Muscle of leg (tissue), 3 donors: ENCODE measurements at regions not wholly inside any gene's neighbourhood (a gene's known extent, or its start where the extent isn't known, plus 50 kb on each side); places are given as distances from the start of the nearest gene placed in this dataset.
A peak's percentile ranks its signal among the peaks of the same experiment; 100 is the strongest.

Experiments
- DNase-seq: peaks from one replicate; pipeline ENCODE4 v3.0.0; 2013
- H3K27ac ChIP-seq: one replicate; pipeline ENCODE4 v1.5.1; 2013; ENCODE audit warnings: mild to moderate bottlenecking, low read length, control low read depth
- H3K27me3 ChIP-seq: one replicate; pipeline ENCODE4 v1.6.1; 2013; ENCODE audit warnings: low read length; ENCODE audit not compliant: control insufficient read depth, insufficient read depth
- H3K36me3 ChIP-seq: one replicate; pipeline ENCODE4 v1.6.1; 2013; ENCODE audit warnings: low read length; ENCODE audit not compliant: control insufficient read depth, insufficient read depth
- H3K4me1 ChIP-seq: one replicate; pipeline ENCODE4 v1.6.1; 2013; ENCODE audit warnings: low read length; ENCODE audit not compliant: control insufficient read depth, insufficient read depth
- H3K4me3 ChIP-seq: one replicate; pipeline ENCODE4 v1.5.1; 2013; ENCODE audit warnings: low read length, control low read depth
- H3K9me3 ChIP-seq: replicated peaks from 2 replicates; pipeline ENCODE4 v1.6.1; 2013; ENCODE audit warnings: low read depth, low read length; ENCODE audit not compliant: control insufficient read depth
- WGBS: methylation state at CpG from one replicate; pipeline ENCODE4 v1.1.5; 2013; ENCODE audit warnings: missing lambda C conversion rate; ENCODE audit not compliant: insufficient coverage; 5-methylcytosine and 5-hydroxymethylcytosine counted together

DNA sequence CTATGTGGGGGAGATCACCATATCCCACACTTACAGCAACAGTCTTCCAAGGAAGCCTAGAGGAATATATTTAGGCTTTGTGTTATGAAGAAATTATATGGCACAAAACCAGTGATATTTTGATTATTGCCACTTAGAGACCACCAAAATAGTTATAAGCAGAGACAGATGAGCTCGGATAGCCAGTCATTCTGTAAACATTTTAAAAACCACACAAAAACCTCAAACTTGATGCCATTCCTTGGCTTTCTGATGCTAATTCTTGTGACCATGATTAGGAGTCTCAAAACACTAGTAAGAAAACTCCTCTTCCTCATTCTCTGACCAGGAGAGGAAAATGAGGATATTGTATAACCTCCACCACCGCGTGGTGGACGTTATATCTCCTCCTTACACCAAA lies 496.4 kb downstream of the FOXO1 start:
- H3K27me3 ChIP-seq = peaks cover 13% of the 10 kb centered on the region
- no peak overlapping the region for H3K27ac ChIP-seq
- H3K4me1 ChIP-seq = peaks cover 9% of the 10 kb centered on the region
- H3K4me3 ChIP-seq = no peak overlapping the region
- H3K36me3 ChIP-seq = no peaks in the 10 kb centered on the region
- H3K9me3 ChIP-seq = no peaks in the 10 kb centered on the region
- DNase-seq = no peak
- no CpG with 5 or more reads among the region's 4 CpGs for WGBS

DNA sequence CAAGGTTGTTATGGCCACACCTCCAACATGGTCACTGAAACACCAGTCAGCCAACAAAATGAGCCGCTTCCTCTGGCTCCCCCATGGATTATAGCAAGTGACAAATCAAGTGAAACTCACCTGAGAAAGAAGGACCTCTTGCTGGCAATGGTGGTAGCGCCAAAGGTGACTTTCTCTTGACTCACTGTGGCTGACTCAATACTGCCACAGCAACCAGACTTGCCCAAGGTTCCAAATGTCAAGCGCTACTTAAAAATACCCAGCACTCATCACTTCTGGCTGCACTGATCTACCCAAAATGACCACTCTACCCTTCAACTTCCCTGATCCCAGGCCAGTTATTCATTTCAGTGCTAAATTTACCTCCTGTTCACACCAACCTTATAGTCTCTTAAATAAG lies 495.5 kb downstream of the FOXO1 start:
- no peak for DNase-seq
- H3K36me3 ChIP-seq = no peaks in the 10 kb centered on the region
- 91% methylated on average over 3 of the region's 3 CpGs for WGBS
- no peak overlapping the region for H3K4me3 ChIP-seq
- H3K4me1 ChIP-seq = peaks cover 8% of the 10 kb centered on the region
- no peak overlapping the region for H3K27ac ChIP-seq
- H3K9me3 ChIP-seq = no peaks in the 10 kb centered on the region
- peaks cover 13% of the 10 kb centered on the region for H3K27me3 ChIP-seq

DNA sequence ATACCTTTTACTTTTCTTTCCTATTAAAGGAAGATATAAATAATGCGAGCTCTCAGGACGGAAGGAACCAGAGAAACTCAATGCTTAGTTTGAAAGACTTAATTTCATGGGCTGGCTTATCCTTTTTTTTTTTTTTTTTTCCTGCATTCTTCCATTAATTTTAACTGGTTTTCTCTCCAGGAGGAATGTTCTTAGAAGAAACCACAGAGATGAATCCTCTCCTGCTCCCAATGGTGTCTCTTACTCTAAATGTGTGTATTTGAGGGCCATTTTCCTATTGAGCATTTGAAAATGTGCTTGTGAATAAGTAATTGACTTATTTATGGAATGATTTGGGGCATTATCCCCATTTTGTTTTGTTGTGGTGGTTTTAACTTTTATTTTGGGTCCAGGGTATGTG lies 494.9 kb downstream of the FOXO1 start:
- no peak for DNase-seq
- Histone ChIP-seq H3K27ac (no peak overlapping the region), H3K36me3 (no peaks in the 10 kb centered on the region), H3K4me1 (peaks cover 8% of the 10 kb centered on the region), H3K27me3 (peaks cover 9% of the 10 kb centered on the region), H3K9me3 (no peaks in the 10 kb centered on the region), H3K4me3 (no peak overlapping the region)
- no CpG with 5 or more reads among the region's 2 CpGs for WGBS

DNA sequence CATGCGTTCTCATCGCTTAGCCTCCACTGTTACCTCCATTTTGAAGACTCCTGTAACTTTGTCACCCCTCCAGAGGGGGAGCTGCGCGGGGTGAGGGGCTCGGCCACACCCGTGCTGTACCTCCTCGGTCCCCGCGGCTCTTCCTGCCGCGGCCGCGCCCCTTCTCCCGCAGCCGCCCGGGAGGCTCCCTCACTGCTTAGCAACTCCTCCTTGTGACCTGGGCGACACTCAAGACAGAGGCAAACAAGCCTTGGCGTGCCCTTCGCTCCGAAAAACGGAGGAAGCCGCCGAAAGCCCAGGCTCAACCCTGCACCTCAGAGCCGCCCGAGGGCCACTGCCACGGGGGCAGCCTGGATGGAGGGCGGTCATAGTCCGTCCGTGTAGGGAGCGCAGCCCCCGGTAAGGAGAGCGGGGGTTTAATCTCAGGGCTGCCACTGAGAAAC lies 494.3 kb downstream of the FOXO1 start:
- H3K36me3 ChIP-seq = no peaks in the 10 kb centered on the region
- no peaks in the 10 kb centered on the region for H3K9me3 ChIP-seq
- H3K27me3 ChIP-seq = peaks cover 9% of the 10 kb centered on the region
- no peak overlapping the region for H3K27ac ChIP-seq
- DNase-seq = no peak
- peaks cover 8% of the 10 kb centered on the region for H3K4me1 ChIP-seq
- H3K4me3 ChIP-seq = no peak overlapping the region
- WGBS = 19% methylated on average over 32 of the region's 32 CpGs

DNA sequence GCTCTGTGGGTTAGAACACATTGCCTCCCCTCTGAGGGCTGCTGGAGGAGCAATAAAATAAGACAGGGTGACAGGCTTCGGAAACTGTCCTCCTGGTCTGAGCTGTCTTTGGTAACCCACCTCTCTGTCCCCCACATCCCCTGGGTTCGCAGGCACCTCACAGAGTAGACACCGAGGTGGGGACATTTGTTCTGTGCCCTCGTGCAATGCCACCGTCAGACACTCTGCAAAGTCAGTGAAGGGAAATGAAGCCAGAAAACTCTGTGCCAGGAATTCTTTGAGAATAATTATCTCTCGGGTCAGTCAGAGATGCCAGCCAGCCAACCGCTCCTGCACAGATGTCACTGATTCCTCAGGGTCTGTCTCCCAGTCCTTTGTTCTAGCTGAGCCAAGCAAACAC lies 493.6 kb downstream of the FOXO1 start:
- 73% methylated on average over 7 of the region's 7 CpGs for WGBS
- Histone ChIP-seq H3K9me3 (no peaks in the 10 kb centered on the region), H3K27me3 (peaks cover 9% of the 10 kb centered on the region), H3K36me3 (no peaks in the 10 kb centered on the region), H3K4me1 (peaks cover 8% of the 10 kb centered on the region), H3K27ac (no peak overlapping the region), H3K4me3 (no peak overlapping the region)
- peak; percentile 32 for DNase-seq

DNA sequence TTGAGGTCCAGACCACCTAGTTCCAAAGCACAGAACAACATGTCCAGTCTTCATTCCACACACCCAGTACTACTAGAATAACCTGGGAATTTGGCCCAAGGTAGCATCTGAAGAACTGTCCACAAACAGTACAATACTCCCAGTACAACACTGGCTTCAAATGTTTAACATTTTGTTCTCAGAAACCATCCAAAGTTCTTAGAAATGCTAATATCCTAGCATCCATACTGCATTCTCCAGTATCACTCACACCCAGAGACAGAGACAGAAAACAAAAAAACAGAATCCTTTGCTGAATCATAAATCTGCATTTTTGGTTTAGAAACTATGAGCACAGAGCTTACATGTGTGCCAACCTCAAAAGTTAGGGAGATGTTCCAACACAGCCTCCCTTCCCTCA lies 490.8 kb downstream of the FOXO1 start:
- H3K4me1 ChIP-seq = peaks cover 8% of the 10 kb centered on the region
- no peak overlapping the region for H3K27ac ChIP-seq
- no peak overlapping the region for H3K4me3 ChIP-seq
- H3K9me3 ChIP-seq = no peaks in the 10 kb centered on the region
- peaks cover 7% of the 10 kb centered on the region for H3K27me3 ChIP-seq
- no peaks in the 10 kb centered on the region for H3K36me3 ChIP-seq
- no peak for DNase-seq

DNA sequence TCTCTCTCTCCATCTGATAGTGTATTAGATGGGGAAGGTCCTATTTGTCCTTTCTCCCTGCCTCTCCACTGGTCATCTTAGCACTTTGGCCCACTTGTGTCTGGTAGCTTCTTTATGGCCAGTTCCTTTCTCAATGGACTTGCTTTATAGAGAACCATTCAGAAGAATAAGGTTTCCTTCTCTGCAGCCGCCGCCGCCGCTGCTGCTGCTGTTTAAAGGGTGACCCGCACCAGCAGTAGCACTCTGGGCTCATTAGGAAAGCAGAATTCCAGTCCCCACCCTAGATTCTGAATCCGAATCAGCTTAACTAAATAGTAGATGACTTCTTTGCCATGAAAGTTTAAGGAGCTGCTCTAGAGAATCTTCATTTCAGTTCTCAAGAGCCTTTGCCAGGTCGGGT lies 490.2 kb downstream of the FOXO1 start:
- Histone ChIP-seq H3K27me3 (peaks cover 7% of the 10 kb centered on the region), H3K27ac (no peak overlapping the region), H3K36me3 (no peaks in the 10 kb centered on the region), H3K9me3 (no peaks in the 10 kb centered on the region), H3K4me1 (peaks cover 8% of the 10 kb centered on the region), H3K4me3 (no peak overlapping the region)
- 96% methylated on average over 4 of the region's 7 CpGs for WGBS
- DNase-seq = no peak

DNA sequence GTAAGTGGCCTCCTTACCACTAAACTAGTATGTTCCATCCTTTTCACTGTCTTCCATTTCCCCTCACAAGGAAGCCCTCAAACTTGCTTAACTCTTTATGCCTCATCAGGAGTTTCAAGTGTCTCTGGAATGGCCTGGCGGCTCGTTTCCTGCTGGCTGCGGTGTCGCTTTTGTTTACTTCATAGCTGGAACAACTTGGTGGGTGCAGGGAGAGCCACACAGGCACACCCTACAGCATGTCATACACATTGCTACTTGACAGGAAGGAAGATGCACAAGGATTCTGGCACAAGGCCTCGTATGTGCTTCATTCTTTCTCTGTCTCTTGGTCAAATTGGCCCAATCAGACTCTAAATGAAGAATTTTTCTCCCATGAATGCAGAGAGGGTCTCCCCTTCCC lies 488.3 kb downstream of the FOXO1 start:
- H3K9me3 ChIP-seq = no peaks in the 10 kb centered on the region
- no peak overlapping the region for H3K4me3 ChIP-seq
- 83% methylated on average over 1 of the region's 5 CpGs for WGBS
- H3K36me3 ChIP-seq = no peaks in the 10 kb centered on the region
- no peaks in the 10 kb centered on the region for H3K27me3 ChIP-seq
- H3K4me1 ChIP-seq = peaks cover under 1% of the 10 kb centered on the region
- H3K27ac ChIP-seq = no peak overlapping the region
- no peak for DNase-seq

DNA sequence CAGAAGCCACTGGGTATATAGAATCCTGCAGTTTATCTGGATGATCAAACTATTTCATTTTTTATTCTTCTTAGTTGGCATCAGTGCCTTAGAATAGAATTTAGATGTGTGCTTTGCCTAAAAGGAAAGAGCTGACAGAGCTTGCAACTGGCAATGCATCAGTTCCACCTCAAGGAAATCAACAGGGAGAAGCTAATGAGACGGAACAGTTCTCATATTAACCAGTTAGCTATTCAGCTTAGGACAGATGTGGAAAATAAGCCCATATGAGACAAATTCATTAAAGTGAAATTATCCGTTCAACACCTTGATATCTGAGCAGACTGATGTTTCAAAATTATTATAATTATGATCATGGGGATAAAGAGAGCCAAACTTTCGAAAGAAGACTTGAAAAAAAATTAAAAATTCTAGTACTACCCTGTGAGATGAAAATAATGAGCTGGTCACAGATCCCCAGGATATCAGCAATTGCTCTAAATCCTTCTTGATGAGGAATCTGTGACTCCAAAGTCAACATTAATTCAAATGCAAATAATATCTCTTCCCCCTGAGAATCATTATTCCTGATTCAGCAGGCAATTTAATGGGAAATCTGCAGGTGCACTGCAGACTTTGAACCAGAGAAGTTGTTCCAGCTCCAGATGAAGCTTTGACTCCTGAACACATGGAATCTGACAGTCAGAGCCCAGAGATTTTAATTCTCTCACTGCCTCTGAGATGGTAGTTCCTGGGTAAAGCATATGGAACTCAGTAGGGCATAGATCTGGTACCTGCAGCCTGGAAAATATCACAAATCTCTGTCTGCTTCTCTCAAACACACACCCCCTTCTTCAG lies 486.8 kb downstream of the FOXO1 start:
- H3K4me1 ChIP-seq = no peaks in the 10 kb centered on the region
- no peaks in the 10 kb centered on the region for H3K36me3 ChIP-seq
- WGBS = no CpG with 5 or more reads among the region's 3 CpGs
- DNase-seq = no peak
- H3K27me3 ChIP-seq = no peaks in the 10 kb centered on the region
- no peak overlapping the region for H3K27ac ChIP-seq
- H3K4me3 ChIP-seq = no peak overlapping the region
- H3K9me3 ChIP-seq = no peaks in the 10 kb centered on the region

DNA sequence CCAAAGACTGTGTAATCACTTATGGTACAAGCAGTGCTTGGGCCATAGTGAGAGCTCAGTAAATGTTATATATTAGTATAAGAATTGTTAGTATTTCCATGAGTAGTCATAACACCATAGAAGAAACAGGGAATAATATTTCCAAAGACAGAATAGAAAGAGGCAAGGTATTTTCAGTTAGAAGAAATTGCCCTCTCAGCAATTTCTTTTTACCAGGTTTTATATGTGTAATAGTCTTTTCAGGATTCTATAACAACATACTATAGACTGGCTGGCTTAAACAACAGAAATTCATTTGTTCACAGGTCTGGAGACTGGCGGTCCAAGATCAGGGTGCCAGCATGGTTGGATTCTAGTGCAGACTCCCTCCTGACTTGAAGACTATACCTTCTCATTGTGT lies 485.7 kb downstream of the FOXO1 start:
- H3K4me1 ChIP-seq = no peaks in the 10 kb centered on the region
- DNase-seq = no peak
- H3K4me3 ChIP-seq = no peak overlapping the region
- H3K9me3 ChIP-seq = no peaks in the 10 kb centered on the region
- no peaks in the 10 kb centered on the region for H3K36me3 ChIP-seq
- no peak overlapping the region for H3K27ac ChIP-seq
- no CpG with 5 or more reads among the region's 1 CpG for WGBS
- H3K27me3 ChIP-seq = no peaks in the 10 kb centered on the region
